Activated B cell treated with CpG ODN at 0.5 μM for 24 hours (primary cell): ENCODE measurements at regions not wholly inside any gene's neighbourhood (a gene's known extent, or its start where the extent isn't known, plus 50 kb on each side); places are given as distances from the start of the nearest gene placed in this dataset.
"Not testable (repeated sequence)": the region's sequence is repeated elsewhere in the genome, so short reads cannot be mapped to it uniquely, and the experiment has no call there.

Experiments
- ATAC-seq: fragments of 200-7000 bp; cut with Tn5 transposase; one replicate; pipeline ENCODE4 v1.10.0; 2021; ENCODE audit warnings: low read depth, mild to moderate bottlenecking, moderate library complexity
- CTCF ChIA-PET: fragments of 350-600 bp; sonication (Branson Sonifier 250); formaldehyde crosslinking; loops from one replicate; lab custom pipeline; 2021; ENCODE audit warnings: antibody characterized with exemption; lab: Charles Lee
- POLR2A ChIA-PET: fragments of 350-600 bp; sonication (Branson Sonifier 250); formaldehyde crosslinking; loops from one replicate; lab custom pipeline; 2021; ENCODE audit warnings: antibody characterized with exemption; lab: Charles Lee
- DNase-seq: peaks from one replicate; pipeline ENCODE4 v3.0.0; 2022
- H3K27ac Mint-ChIP-seq: one replicate; pipeline ENCODE4 v1.8.0; 2020; ENCODE audit warnings: mixed read lengths
- H3K27me3 Mint-ChIP-seq: one replicate; pipeline ENCODE4 v1.8.0; 2021; ENCODE audit warnings: mixed read lengths
- H3K36me3 Mint-ChIP-seq: one replicate; pipeline ENCODE4 v1.8.0; 2021; ENCODE audit warnings: low read depth, mixed read lengths
- H3K4me1 Mint-ChIP-seq: one replicate; pipeline ENCODE4 v1.8.0; 2021; ENCODE audit warnings: mixed read lengths
- H3K4me3 Mint-ChIP-seq: one replicate; pipeline ENCODE4 v1.8.0; 2020; ENCODE audit warnings: mild to moderate bottlenecking, mixed read lengths
- H3K9me3 Mint-ChIP-seq: one replicate; pipeline ENCODE4 v1.8.0; 2020; ENCODE audit warnings: mixed read lengths
- CTCF ChIP-seq: fragments of 200-600 bp; IDR thresholded peaks from one replicate; pipeline ENCODE4 v1.8.0; 2022; ENCODE audit warnings: antibody characterized with exemption, mild to moderate bottlenecking
- intact Hi-C: fragments of 100-400 bp; cut with micrococcal nuclease; formaldehyde crosslinking; loops from one replicate; pipeline ENCODE4 v1.15.1; 2024

GRCh38 chr2:65607662-65608305 lies 175.4 kb upstream of the SPRED2 start:
- Mint-ChIP-seq H3K4me3 (no peak overlapping the region), H3K9me3 (peaks cover 5% of the 10 kb centered on the region), H3K27ac (peak overlapping the region; percentile 94), H3K27me3 (no peaks in the 10 kb centered on the region), H3K36me3 (no peaks in the 10 kb centered on the region), H3K4me1 (peaks cover 68% of the 10 kb centered on the region)
- ChIA-PET CTCF (no interaction called here), POLR2A (interaction anchor here (0.6 to 1.8 kb wide), 2 partner anchors 9 to 380 kb away, joined by 3 to 8 read pairs; partner anchors contain the start of gene ACTR2)
- no peak for DNase-seq
- intact Hi-C loops, result no loop called here
- no peak for TF ChIP-seq CTCF
- ATAC-seq, result no peak

GRCh38 chr2:65605743-65606058 lies 173.3 kb upstream of the SPRED2 start:
- no peak for TF ChIP-seq CTCF
- CTCF ChIA-PET, result interaction anchor here (1.3 to 1.5 kb wide), 2 partner anchors 32 to 34 kb away, joined by 3 to 7 read pairs; no protein-coding TSS in a partner anchor
- Mint-ChIP-seq H3K27me3 (no peaks in the 10 kb centered on the region), H3K36me3 (no peaks in the 10 kb centered on the region), H3K4me3 (peak overlapping the region; percentile 75), H3K27ac (peak overlapping the region; percentile 94), H3K9me3 (peaks cover 5% of the 10 kb centered on the region), H3K4me1 (peaks cover 82% of the 10 kb centered on the region)
- no peak for ATAC-seq
- intact Hi-C loops, result loop anchor here (1.0 kb wide), 3 partner anchors 32 to 170 kb away; no protein-coding TSS in a partner anchor
- DNase-seq, result no peak
- POLR2A ChIA-PET, result interaction anchor here (0.8 kb wide), 1 partner anchor 13 kb away, joined by 10 read pairs; no protein-coding TSS in a partner anchor

- CTCF ChIA-PET, result interaction anchor here (1.3 to 1.5 kb wide), 3 partner anchors 11 to 35 kb away, joined by 3 to 7 read pairs (median 4); no protein-coding TSS in a partner anchor
- no peak for TF ChIP-seq CTCF
- no peaks in the 10 kb centered on the region for H3K27me3 Mint-ChIP-seq
- peak overlapping the region; percentile 75 for H3K4me3 Mint-ChIP-seq
- intact Hi-C loops, result no loop called here
- H3K4me1 Mint-ChIP-seq, result peaks cover 82% of the 10 kb centered on the region
- DNase-seq (no peak), ATAC-seq (no peak)
- POLR2A ChIA-PET, result interaction anchor here (0.8 kb wide), 1 partner anchor 13 kb away, joined by 10 read pairs; no protein-coding TSS in a partner anchor
- no peaks in the 10 kb centered on the region for H3K36me3 Mint-ChIP-seq
- H3K9me3 Mint-ChIP-seq, result peaks cover 5% of the 10 kb centered on the region
- peak overlapping the region; percentile 94 for H3K27ac Mint-ChIP-seq
Observed at GRCh38 chr2:65605058-65605742, 172.8 kb upstream of the SPRED2 start.

GRCh38 chr2:65604246-65604645 lies 171.8 kb upstream of the SPRED2 start:
- DNase-seq, result no peak
- Mint-ChIP-seq H3K36me3 (no peaks in the 10 kb centered on the region), H3K9me3 (peaks cover 5% of the 10 kb centered on the region), H3K4me3 (no peak overlapping the region), H3K27me3 (no peaks in the 10 kb centered on the region), H3K27ac (peak overlapping the region; percentile 94), H3K4me1 (peaks cover 77% of the 10 kb centered on the region)
- ChIA-PET CTCF (interaction anchor here (1.3 to 1.4 kb wide), 2 partner anchors 12 to 30 kb away, joined by 3 to 4 read pairs; no protein-coding TSS in a partner anchor), POLR2A (no interaction called here)
- no peak for TF ChIP-seq CTCF
- no peak for ATAC-seq
- intact Hi-C loops, result no loop called here

GRCh38 chr2:65602603-65603235 lies 170.3 kb upstream of the SPRED2 start:
- CTCF ChIA-PET, result no interaction called here
- Mint-ChIP-seq H3K36me3 (no peaks in the 10 kb centered on the region), H3K4me3 (no peak overlapping the region), H3K27me3 (no peaks in the 10 kb centered on the region), H3K4me1 (peaks cover 62% of the 10 kb centered on the region), H3K9me3 (peaks cover 5% of the 10 kb centered on the region), H3K27ac (peak overlapping the region; percentile 37)
- intact Hi-C loops, result no loop called here
- TF ChIP-seq CTCF, result no peak
- POLR2A ChIA-PET, result no interaction called here
- DNase-seq, result no peak
- no peak for ATAC-seq

GRCh38 chr2:65600871-65601270 lies 168.5 kb upstream of the SPRED2 start:
- H3K27ac Mint-ChIP-seq, intact Hi-C loops, H3K36me3 Mint-ChIP-seq, DNase-seq, H3K9me3 Mint-ChIP-seq, H3K4me3 Mint-ChIP-seq, POLR2A ChIA-PET, ATAC-seq, CTCF ChIA-PET, H3K27me3 Mint-ChIP-seq: not testable (repeated sequence)
- peaks cover 44% of the 10 kb centered on the region for H3K4me1 Mint-ChIP-seq

GRCh38 chr2:65600351-65600750 lies 168.0 kb upstream of the SPRED2 start:
- H3K4me3 Mint-ChIP-seq, POLR2A ChIA-PET, DNase-seq, H3K9me3 Mint-ChIP-seq, H3K27me3 Mint-ChIP-seq, ATAC-seq, H3K36me3 Mint-ChIP-seq, H3K27ac Mint-ChIP-seq, intact Hi-C loops, CTCF ChIA-PET: not testable (repeated sequence)
- H3K4me1 Mint-ChIP-seq, result peaks cover 39% of the 10 kb centered on the region
